AG04450 (cell line): ENCODE measurements at regions not wholly inside any gene's neighbourhood (a gene's known extent, or its start where the extent isn't known, plus 50 kb on each side); places are given as distances from the start of the nearest gene placed in this dataset.

Experiments used
- CTCF ChIA-PET: fragments of 300-600, 350-600 bp; formaldehyde crosslinking; extraction: SDS; loops from one replicate; lab custom pipeline; 2022; ENCODE audit warnings: antibody characterized with exemption, inconsistent platforms; lab: Charles Lee
- POLR2A ChIA-PET: fragments of 350-600 bp; formaldehyde crosslinking; extraction: SDS; loops from one replicate; lab custom pipeline; 2021; ENCODE audit warnings: antibody characterized with exemption, inconsistent platforms; lab: Yijun Ruan, JAX
- DNase-seq: peaks from one replicate; pipeline ENCODE4 v3.0.0-alpha.2; 2011; ENCODE audit warnings: low read depth, low spot score
- H3K27ac ChIP-seq: one replicate; pipeline ENCODE4 v1.5.1; 2012; ENCODE audit warnings: low read depth, low read length, control low read depth
- H3K27me3 ChIP-seq: one replicate; pipeline ENCODE4 v1.6.0; 2012; ENCODE audit warnings: low read length; ENCODE audit not compliant: control insufficient read depth, insufficient read depth
- H3K4me3 ChIP-seq: 2 replicates; pipeline ENCODE4 v1.5.1; 2011; ENCODE audit warnings: mild to moderate bottlenecking, low read depth, low read length, control low read depth
- H3K9me3 ChIP-seq: 2 replicates; pipeline ENCODE4 v1.5.1; 2012; ENCODE audit warnings: low read length; ENCODE audit not compliant: control insufficient read depth, insufficient read depth
- TF ChIP-seq, protein P1 (sequence below): IDR thresholded peaks from 2 replicates; pipeline ENCODE4 v1.5.1; 2011; ENCODE audit warnings: low read depth, low read length, control low read depth, inconsistent platforms

DNA sequence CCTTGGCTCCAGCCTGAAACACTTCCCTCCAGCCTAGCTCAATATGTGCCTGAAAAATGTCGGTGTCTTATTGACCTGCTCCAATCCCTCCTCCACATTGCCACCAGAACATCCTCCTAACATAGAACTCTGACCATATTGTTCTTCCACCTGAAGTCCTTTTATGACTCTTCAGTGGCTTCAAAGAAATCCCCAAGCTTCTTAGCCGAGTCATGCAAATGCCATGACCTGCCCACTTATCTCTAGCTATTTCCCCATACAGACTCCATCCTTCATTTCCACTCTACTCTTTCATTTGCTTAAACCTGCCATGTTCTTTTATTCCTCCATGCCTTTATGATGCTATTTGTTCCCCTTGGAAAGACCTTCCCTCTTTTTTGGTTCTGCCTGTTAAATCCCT is 568.6 kb downstream of the ETNK1 start:
- ChIA-PET POLR2A (no interaction called here), CTCF (no interaction called here)

DNA sequence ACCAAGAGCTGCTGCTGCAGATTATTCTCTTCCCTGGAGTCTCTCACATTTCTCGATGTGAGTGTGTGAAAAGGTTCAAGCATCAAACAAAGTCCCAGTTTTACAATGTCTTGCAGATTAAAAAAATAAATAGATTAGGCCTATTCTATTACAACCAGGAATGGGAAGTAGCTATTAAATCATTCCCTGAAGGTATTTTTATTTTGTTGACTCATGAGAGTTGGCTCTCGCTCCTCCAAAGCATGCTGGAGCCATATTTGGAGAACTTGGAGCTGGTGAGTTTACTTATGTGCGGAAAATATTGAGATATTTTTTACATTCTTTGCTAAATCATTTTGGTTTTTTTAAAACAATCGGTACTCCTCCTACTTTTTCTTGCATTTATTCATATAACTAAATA is 572.3 kb downstream of the ETNK1 start:
- Histone ChIP-seq H3K27ac (no peak overlapping the region), H3K9me3 (no peaks in the 10 kb centered on the region), H3K4me3 (no peak overlapping the region), H3K27me3 (peaks cover 2% of the 10 kb centered on the region)
- CTCF ChIA-PET: no interaction called here
- POLR2A ChIA-PET: no interaction called here
- TF ChIP-seq, protein P1, sequence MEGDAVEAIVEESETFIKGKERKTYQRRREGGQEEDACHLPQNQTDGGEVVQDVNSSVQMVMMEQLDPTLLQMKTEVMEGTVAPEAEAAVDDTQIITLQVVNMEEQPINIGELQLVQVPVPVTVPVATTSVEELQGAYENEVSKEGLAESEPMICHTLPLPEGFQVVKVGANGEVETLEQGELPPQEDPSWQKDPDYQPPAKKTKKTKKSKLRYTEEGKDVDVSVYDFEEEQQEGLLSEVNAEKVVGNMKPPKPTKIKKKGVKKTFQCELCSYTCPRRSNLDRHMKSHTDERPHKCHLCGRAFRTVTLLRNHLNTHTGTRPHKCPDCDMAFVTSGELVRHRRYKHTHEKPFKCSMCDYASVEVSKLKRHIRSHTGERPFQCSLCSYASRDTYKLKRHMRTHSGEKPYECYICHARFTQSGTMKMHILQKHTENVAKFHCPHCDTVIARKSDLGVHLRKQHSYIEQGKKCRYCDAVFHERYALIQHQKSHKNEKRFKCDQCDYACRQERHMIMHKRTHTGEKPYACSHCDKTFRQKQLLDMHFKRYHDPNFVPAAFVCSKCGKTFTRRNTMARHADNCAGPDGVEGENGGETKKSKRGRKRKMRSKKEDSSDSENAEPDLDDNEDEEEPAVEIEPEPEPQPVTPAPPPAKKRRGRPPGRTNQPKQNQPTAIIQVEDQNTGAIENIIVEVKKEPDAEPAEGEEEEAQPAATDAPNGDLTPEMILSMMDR: no peak
- DNase-seq: no peak

More for the DNA sequence above, 568.6 kb downstream of the ETNK1 start:
- H3K27me3 ChIP-seq: peaks cover 3% of the 10 kb centered on the region
- no peak overlapping the region for H3K27ac ChIP-seq
- TF ChIP-seq, protein P1: no peak
- H3K4me3 ChIP-seq: no peak overlapping the region
- no peak for DNase-seq
- H3K9me3 ChIP-seq: no peaks in the 10 kb centered on the region

DNA sequence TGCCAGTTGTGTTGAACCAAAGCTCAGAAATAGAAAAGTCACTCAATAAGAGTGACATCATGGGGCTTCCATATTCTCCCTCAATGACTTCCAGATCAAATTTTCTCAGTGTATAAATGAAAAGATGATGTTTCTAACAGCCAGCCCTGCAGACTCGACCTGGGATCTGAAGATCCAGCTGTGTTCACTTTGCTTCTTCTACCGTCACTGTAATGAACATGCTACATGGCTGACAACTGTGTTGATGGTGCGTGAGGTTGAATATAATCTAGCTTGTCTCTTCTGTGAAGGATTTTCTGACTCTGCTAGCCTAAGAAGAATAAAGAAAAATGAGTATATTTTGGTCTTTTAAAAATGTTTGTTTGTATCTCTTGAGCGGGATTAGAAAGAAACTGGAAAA is 577.8 kb downstream of the ETNK1 start:
- Histone ChIP-seq H3K27ac (no peak overlapping the region), H3K9me3 (no peaks in the 10 kb centered on the region), H3K27me3 (peaks cover 7% of the 10 kb centered on the region), H3K4me3 (no peak overlapping the region)
- ChIA-PET CTCF (interaction anchor here (4.8 kb wide), 1 partner anchor 1576 kb away, joined by 47 read pairs; no protein-coding TSS in a partner anchor), POLR2A (no interaction called here)
- no peak for DNase-seq
- TF ChIP-seq, protein P1: no peak

DNA sequence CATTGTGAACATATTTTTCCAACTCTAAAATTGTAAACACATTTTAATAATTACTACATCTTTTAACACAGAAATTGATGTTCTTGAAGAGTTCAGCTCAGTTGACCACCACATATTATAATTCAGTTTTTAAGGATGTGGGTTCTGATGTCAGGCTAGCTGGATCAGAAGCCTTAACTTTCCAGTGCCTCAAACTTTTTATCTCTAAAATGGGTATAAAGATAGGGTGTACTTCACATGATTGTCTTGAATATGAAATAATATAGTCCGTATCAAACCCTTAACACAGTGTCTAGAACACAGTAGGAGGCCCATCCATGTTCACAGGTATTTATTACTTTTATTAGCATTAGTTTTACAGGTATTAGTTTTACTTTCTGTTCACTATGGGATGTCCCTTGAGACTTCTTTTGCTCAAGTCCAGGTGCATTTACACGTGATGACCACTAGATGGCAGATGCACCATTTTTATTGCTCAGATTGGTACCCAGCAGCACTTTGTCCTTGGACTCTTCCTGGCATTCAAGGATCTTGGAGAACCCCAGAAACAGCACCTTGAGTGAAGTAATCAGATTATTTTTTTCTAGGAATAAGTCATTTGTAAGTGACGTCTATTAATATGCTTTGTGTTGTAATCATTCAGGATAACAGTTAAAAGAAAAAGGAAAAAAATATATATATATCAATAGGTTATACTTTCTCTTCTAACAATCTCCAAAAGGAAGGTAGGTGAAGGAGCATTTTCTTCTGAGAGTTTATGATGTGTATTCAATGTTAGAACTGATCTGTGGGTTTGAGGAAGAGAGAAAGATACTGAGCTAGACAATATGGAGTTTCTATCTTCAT is 580.2 kb downstream of the ETNK1 start:
- TF ChIP-seq, protein P1: peak; percentile 91
- POLR2A ChIA-PET: no interaction called here
- Histone ChIP-seq H3K27ac (no peak overlapping the region), H3K27me3 (peaks cover 7% of the 10 kb centered on the region), H3K9me3 (no peaks in the 10 kb centered on the region), H3K4me3 (no peak overlapping the region)
- DNase-seq: peak; percentile 30
- CTCF ChIA-PET: interaction anchor here (0.5 to 4.8 kb wide), 18 partner anchors 10 to 1573 kb away, joined by 3 to 47 read pairs (median 3); no protein-coding TSS in a partner anchor

DNA sequence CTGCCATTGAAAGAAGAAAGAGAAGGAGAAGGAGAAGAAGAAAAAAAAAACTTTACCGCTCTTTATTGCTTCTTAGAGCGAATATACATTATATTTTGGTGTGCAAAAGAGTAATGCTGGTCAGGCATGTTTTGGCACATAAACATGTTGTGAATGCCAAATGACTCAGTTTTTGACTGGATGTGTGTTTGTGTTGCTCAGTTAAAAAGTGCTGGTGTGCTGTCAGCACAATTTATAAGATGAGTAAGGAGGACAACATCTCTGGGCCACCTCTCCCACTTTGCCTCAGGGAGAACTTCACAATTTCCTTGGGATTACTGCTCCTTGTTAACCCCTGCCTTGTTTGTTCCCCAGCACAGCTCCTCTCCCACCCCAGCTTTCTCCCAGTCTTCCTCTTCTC is 584.8 kb downstream of the ETNK1 start:
- CTCF ChIA-PET: no interaction called here
- POLR2A ChIA-PET: no interaction called here
- H3K9me3 ChIP-seq: no peaks in the 10 kb centered on the region
- H3K4me3 ChIP-seq: no peak overlapping the region
- TF ChIP-seq, protein P1: no peak
- H3K27ac ChIP-seq: no peak overlapping the region
- DNase-seq: no peak
- no peaks in the 10 kb centered on the region for H3K27me3 ChIP-seq
